Posterior cingulate gyrus (tissue), 11 donors: ENCODE measurements at regions not wholly inside any gene's neighbourhood (a gene's known extent, or its start where the extent isn't known, plus 50 kb on each side); places are given as distances from the start of the nearest gene placed in this dataset.
A peak's percentile ranks its signal among the peaks of the same experiment; 100 is the strongest.

ENCODE experiments used
- DNase-seq, 10 donors: peaks; one replicate each; pipeline versions ENCODE4 v3.0.0 to v3.0.0-alpha.2; 2020 to 2021; ENCODE audit warnings: mixed read lengths in 3 of 10
- intact Hi-C: fragments of 100-400 bp; cut with DNase I; formaldehyde crosslinking; loops from one replicate; pipeline ENCODE4 v1.15.1; 2023

DNA sequence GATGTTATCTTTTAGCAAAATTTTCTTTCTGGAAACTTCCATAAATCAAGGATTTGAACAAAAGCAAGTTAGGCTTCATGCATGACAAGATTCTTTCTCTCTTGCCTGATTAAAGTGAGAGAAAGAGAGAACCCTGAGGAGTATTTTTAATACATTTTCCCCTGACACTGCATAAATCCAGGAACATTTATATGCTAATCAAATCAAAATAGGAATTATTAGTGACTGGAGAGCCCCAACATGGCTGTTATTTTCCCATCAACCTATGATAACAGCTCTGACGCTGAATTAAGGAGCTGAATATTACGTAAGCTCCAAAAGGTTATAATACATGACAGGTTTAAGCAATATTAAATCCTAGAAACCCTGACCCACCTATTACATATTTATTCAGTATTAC lies 930.2 kb upstream of the PIK3C3 start:
- DNase-seq: no peak

DNA sequence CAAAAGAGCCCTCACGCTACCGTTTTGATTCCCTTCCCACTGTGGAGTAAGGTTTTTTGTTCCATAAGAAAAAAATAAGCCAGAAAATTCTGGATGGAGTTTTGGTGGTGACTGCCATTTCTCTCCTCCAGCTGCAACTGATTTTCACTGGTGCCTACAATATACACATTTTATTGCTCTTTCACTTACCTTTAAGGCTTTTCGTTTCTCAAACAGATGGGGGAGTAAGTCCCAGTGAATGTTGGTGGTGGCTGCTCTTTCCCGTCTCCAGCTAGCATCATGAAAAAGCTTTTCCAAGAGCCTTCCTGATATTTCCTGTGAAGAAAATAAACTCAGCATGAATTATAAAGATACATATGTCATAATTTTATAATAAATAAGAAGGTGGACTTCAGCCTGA lies 932.5 kb upstream of the PIK3C3 start:
- intact Hi-C loops: no loop called here

More for the DNA sequence above, 930.2 kb upstream of the PIK3C3 start:
- intact Hi-C loops: no loop called here

DNA sequence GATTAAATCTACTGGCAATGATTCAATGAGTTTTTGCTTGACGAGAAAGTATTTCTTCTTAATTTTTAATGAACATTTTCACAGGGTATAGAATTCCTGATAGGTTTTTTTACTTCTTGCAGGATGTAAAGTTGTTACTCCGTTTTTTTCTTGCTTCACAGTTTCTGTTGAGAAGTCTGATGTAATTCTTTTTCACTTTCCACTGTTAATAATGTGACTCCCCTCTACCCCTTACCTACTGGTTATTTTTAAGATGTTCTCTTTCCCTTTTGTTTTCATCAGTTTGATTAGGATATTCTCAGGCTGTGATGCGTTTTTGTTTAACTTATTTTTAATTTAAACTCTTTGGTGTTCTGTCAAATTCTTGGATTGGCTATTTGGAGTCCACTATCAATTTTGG lies 933.9 kb upstream of the PIK3C3 start:
- no peak for DNase-seq
- intact Hi-C loops: no loop called here

More for the DNA sequence above, 932.5 kb upstream of the PIK3C3 start:
- DNase-seq: no peak

DNA sequence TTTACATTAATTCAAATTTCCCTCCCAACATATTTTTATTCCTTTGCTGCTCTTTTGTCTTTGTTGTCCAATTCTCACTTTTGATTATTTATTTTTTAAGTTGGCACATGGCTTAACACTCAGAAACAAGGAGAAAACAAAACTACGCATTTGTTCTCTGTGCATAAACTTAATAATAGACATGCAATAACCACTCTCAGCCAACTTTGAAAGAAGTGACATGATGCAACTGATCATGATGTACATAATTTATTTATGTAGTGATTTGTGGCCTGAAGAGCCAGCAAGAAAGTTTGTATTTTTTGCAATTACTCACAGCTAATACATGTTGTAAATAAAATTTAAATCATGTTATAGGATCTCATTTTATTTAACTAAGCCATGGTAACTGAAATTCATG lies 942.8 kb upstream of the PIK3C3 start:
- DNase-seq: no peak
- intact Hi-C loops: no loop called here

DNA sequence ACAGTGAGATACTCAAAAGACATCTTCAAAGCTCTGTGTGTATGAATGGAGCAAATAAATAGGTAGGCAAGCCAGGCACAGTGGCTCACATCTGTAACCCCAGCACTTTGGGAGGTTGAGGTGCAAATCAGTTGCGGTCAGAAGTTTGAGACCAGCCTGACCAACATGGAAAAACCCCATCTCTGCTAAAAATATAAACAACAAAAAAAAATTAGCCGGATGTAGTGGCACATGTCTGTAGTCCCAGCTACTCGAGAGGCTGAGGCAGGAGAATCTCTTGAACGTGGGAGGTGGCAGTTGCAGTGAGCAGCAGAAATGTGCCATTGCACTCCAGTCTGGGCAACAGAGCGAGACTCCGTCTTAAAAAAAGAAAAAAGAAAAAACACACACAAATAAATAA lies 945.1 kb upstream of the PIK3C3 start:
- no peak for DNase-seq
- intact Hi-C loops: no loop called here

DNA sequence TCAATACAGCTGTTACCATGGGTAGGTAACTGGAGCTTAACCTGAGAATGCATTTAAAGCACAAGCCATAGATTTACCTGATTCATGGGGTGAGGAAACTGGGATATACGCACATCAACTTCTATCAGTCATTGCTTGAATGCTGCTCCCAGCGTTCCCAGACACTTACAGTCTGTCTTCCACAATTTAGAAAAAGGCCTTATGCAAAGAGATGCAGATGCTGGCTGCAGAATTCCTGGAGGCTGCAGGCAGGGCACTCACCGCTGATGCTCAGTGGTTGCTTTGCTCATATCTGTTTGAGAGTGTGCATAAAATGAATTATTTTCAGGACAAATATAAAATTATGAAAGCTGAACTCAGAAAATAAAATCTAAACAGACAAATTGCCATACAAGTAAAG lies 950.7 kb upstream of the PIK3C3 start:
- intact Hi-C loops: no loop called here
- DNase-seq: peak in 1 of 10 donors; percentile 43

DNA sequence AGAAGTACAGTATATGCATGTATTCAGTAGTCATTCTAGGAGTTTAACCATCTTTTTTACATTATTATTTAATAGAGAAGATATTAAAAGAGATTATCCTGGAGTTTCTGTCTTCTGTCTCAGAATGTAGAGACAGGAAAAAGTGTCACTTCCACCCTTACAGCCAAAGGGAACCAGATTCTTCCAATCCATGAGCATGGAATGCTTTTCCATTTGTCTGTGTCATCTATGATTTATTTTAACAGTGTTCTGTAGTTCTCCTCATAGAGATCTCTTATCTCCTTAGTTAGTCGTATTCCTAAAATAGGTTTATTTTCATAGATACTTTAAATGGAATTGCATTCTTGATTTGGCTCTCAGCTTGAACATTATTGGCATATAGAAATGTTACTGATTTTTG lies 959.5 kb upstream of the PIK3C3 start:
- no peak for DNase-seq
- intact Hi-C loops: no loop called here

DNA sequence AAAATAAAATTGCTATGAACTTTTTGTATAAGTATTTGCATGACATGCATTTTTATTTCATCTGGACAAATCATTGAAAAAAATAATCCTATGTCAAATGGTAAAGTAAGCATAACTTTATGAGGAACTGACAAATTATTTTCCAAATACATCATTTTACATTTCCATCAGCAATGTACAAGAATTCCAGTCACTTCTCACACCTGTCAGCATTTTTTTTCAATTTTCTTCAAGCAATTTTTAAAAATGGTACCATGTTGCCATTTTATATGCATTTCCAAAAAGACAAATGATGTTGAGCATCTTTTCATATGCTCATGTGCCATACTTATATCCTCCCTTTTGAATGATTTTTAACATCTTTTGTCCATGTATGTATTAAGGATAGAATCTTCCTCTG lies 961.7 kb upstream of the PIK3C3 start:
- intact Hi-C loops: no loop called here

DNA sequence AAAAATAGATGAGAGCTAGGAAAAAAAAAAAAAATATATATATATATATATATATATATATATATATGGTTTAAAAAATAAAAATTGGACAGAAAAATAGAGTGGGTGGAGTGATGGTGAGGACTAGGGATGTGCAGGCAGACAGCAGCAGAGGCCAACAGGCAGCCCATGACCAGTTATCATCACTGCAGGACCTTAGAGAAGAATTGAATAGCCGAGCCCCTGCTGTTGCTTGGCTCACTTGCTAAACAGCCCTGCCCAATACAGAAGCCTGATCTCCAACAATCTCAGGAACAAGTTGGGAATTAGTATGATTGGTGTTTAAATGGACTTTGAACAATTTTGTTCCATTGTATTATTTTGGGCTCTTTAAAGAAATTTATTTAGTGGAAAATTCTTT lies 967.5 kb upstream of the PIK3C3 start:
- intact Hi-C loops: no loop called here

More for the DNA sequence above, 961.7 kb upstream of the PIK3C3 start:
- DNase-seq: no peak

DNA sequence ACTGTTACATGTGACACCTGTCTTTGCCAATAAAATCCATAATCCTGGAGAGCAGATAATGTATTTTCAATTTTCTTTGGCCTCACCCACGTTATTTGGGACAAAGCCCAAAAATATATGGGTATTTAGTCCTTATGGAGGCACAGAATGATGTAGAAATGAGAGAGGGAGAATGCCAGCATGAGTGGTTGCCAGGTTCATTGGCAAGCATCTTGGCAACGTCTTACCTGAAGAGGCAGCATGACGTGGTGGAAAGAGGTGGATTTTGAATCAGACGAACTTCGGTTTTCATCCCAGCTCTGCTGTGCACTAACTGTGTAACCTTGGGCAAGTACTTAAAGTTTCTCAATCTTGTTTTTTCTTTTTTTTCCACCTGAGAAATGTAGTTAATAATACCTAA lies 969.6 kb upstream of the PIK3C3 start:
- intact Hi-C loops: no loop called here
- no peak for DNase-seq

More for the DNA sequence above, 967.5 kb upstream of the PIK3C3 start:
- no peak for DNase-seq

DNA sequence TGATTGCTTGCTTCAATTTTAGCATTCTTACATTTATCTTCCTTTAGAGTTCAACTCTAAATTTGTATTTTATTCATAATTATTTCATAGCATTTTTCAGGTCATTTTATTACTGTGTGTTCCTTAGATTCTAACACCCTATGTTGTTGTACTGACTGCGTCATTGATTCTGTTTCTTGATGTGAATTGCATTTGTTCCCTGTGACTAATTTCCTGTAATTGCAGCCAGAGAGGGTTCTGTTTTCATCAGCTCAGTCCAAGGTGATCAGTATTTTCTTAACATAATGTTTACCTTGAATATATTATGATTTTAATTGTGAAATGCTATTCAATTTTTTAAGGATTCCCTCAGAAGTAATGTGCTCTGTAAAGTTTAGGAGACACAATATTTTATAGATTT lies 970.2 kb upstream of the PIK3C3 start:
- intact Hi-C loops: no loop called here
- DNase-seq: no peak

DNA sequence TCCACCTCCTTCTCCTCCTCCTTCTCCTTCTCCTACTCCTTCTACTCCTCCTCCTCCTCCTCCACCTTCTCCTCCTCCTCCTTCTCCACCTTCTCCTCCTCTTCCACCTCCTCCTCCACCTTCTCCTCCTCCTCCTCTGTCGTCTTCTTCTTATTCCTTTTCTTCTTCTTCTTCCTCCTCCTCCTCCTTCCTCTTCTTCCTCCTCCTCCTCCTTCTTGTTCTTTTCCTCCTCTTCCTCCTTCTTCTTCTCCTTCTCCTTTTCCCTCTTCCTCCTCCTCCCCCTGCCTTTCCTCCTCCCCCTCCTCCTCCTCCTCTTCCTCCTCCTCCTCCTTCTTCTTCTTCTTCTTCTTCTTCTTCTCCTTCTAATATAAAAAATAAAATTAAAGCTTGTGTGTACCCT lies 971.2 kb upstream of the PIK3C3 start:
- no peak for DNase-seq
- intact Hi-C loops: no loop called here

DNA sequence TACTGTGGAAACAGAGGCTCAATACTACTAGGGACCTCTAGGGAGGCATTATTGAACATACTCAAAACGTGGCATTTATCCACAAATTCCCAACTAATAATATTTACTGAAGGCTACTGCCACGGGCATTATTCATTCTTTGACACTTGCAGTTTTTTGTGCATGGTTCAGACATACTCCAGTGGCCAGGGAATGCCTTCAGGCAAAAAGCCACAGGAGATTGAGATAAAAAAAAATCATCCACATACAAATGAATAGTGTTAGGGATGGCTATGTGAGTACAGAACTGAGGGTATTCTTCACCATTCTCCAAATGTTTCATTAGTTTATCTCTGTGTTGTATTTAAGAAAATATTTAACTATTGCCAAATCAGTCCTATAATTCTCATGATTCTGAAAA lies 974.9 kb upstream of the PIK3C3 start:
- no peak for DNase-seq

DNA sequence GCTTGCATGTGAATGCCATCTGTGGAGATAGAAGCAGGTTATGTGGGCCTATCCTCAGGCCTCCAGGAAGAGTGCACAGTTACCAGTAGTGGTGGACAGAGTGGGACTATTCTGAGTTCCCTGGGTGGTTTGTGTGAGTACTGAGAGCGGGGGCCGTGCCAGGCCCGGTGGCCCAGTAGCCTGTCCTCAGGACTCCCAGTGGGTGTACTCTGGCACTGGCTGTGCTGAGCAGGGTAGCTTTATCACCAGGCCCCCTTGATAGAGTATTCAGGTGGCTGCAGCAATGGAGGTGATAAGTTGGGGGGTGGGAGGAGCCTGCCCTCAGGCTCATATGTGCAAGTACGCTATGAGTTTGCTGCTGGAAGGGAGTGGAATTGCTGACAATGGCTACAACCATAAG lies 979.0 kb upstream of the PIK3C3 start:
- intact Hi-C loops: no loop called here
- no peak for DNase-seq

More for the DNA sequence above, 974.9 kb upstream of the PIK3C3 start:
- intact Hi-C loops: no loop called here

DNA sequence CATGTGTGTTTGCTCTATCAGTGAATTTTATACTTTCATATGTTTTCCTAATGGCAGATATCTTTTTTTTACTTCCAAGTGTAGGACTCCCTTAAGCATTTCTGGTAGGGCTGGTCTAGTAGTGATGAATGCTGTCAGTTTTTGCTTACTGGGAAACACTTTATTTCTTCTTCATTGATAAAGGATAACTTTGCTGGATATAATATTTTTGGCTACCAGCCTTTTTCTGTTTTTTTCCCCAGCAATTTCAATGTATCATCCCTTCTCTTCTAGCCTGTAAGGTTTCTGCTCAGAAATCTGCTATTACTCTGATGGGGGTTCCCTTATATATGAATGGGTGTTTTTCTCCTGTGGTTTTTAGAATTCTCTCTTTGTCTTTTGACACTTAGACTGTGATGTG lies 980.6 kb upstream of the PIK3C3 start:
- intact Hi-C loops: no loop called here
- DNase-seq: no peak

DNA sequence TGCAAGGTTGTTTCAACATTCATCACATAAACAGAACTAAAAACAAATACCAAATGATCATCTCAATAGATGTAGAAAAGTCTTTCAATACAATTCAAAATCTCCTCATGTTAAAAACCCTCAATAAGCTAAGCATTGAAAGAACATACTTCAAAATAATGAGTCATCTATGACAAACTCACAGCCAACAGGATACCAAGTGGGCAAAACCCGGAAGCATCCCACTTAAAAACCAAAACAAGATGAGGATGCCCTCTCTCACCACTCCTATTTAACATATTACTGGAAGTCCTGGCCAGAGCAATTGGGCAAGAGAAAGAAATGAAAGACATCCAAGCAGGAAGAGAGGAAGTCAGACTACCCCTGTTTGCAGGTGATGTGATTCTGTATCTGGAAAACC lies 992.2 kb upstream of the PIK3C3 start:
- no peak for DNase-seq
- intact Hi-C loops: no loop called here

DNA sequence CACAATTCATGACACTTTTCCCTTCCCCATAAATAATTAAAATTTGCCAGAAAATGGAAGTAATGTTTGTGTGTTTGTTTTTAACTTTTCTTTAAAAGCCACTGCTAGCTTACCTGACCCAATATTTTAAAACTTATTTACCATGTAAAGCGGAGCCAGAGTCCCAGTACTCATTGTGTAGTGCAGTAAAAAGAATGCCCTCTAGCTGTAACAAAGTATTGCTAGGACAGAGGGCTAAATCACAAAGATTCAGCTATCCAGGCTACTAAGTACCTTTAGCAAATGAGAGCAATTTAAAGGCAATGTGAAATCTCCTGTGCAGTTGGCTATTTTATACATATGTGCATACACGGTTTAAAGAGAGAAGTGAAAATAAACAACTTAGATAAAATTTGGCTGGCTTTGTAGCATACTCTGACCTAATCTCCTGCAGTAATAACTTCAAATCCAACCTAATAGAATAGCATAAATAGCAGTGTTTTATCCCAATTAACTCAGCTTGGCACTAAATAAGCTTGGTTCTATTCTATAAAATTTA lies 997.4 kb upstream of the PIK3C3 start:
- DNase-seq: no peak
- intact Hi-C loops: no loop called here

DNA sequence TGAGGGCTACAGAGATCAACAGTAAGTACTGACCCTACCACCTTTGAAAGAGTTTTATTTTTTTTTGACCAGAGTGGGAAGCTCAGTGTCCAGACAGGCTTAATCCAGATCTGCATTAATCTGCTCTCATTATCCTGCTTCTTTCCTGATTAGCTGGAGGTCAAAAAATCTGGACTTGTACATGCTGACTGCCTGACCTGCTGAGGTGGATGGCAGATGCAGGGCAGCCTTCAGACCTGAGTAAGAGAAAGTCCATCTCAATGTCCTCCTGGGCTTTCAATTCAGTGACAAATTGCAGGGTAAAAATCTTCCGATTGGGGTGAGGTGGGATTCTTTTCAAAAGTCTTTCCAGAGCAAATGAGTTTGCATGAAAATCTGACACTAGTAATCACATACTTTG lies 998.8 kb upstream of the PIK3C3 start:
- intact Hi-C loops: no loop called here

DNA sequence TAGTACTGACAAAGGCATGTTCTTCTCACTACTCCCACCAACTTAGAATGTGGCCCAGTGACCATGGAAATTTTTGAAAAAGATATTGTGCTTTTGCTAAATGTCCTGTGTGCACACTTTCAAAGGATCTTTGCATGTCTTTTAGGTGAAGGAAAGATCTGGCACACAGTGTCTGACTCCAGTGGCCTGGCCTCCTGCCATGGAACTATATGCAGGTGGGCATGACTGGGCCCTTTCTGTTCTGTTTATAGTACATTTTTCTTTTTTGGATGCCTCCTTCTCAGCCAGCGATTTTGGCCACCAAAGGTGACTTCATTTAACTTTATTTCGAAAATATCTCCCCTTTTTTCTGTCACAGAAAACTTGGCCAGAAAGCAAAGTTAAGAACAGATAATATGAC lies 999.7 kb upstream of the PIK3C3 start:
- DNase-seq: no peak
- intact Hi-C loops: no loop called here

More for the DNA sequence above, 998.8 kb upstream of the PIK3C3 start:
- DNase-seq: no peak

DNA sequence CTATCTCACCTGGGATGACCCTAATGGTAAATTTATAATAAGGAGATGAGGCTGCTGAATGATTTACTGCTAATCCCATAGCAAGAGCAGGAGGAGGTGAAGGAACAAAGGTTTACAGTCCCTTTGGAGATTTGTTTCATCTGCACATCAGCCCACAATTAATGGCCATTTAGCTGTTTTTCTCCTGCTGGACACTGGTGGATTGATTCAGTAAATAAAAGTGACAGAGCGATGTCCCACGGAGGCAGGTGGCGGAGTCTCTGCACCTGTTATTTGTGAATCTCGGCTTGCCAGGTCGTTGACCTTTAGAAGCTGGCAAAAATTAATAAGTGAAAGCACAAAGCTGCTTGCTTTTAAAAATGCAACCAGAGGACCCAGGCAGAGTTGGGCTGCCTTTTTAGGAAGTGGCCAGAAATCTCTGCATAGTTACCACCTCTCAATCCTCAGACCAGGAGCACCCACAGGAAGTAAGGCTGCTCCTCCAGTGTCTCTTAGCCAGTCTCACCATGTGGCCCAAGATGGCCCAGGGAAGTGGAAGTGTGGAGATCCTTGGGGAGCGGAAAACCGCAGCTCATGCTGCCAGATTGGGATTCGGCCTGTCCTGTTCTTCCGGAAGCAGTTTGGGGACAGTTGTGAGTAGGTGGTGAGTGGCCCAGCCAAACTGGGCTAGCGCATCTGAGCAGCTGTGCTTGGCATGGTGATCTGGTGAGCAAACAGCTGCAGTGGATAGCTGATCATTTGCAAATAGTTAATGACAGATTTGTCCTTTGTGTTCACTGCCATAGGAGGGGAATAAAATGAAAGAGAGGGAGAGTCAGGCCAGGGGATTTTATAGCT lies 1005.7 kb upstream of the PIK3C3 start:
- intact Hi-C loops: no loop called here
- no peak for DNase-seq

DNA sequence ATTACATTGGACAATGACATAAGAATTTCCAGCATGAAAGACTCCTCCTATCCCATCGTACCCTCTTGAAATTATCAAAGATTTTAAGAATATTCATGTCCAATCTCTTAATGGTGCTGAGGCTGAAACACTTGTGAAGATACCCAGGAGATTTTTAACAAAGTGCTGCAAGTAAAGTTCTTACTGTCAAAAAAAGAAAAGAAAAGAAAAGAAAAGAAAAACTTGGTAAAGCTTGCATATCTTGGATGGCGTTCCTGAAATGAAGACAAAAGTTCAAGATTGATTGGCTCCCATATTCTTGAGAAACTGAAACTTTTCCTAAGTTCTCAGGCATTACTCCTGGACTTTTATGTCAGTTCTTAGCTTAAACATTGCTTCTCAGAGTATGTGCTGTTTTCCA lies 1010.5 kb upstream of the PIK3C3 start:
- DNase-seq: no peak
- intact Hi-C loops: no loop called here
